Suppressor macrophage (primary cell): ENCODE measurements at regions not wholly inside any gene's neighbourhood (a gene's known extent, or its start where the extent isn't known, plus 50 kb on each side); places are given as distances from the start of the nearest gene placed in this dataset.

ENCODE experiments used
- DNase-seq, 4 experiments: peaks; one replicate each; pipeline ENCODE4 v3.0.0-alpha.2; 2020 to 2022

- no peak for DNase-seq
Observed at GRCh38 chr12:107558816-107559382, 126.7 kb upstream of the PWP1 start.

DNA sequence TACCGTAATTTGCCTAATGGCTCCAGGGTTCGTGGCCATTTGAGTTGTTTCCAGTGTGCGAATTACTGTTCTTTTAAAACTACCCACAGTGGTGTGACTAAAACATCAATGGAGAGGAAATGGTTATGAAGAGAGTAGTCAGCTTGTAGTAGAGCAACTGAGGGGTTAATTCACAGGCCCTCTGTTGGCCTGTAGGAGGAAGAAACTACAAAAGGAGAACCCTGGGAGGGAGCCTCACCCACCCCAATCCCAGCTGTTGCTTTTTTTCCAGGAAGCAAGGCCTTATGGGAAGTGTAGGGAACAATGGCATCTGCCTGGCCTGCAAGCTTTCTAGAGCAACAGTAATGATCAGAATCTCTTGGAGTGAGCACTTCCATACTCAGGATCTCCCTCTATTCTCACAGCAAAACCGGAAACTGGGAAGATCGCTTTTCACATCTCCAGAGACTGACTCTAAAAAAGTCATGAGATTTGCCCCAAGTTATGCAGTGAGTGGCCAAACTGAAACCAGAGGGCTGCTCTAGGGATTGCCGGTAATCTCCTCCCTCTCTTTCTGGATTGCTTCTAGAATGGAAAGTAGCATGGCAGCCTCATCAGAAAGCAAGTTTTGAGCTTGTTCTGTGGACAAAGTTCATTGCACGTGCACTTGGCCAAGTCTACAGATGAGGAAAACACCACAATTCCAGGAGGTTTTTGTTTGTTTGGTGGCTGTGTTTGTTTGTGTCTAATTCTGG is 125.3 kb upstream of the PWP1 start:
- DNase-seq = peak in 3 of 4 experiments; percentile 22 to 47 (median 30)

GRCh38 chr12:107560899-107561285 is 124.7 kb upstream of the PWP1 start:
- no peak for DNase-seq

GRCh38 chr12:107564946-107565345 is 120.7 kb upstream of the PWP1 start:
- DNase-seq = peak in 1 of 4 experiments; percentile 8

- no peak for DNase-seq
Observed at GRCh38 chr12:107565551-107565950, 120.0 kb upstream of the PWP1 start.

- peak in 2 of 4 experiments; percentile 21 to 27 for DNase-seq
Observed at GRCh38 chr12:107567876-107568619, 117.6 kb upstream of the PWP1 start.

- no peak for DNase-seq
Observed at GRCh38 chr12:107568718-107569117, 116.9 kb upstream of the PWP1 start.

- DNase-seq = no peak
Observed at GRCh38 chr12:107570721-107571120, 114.9 kb upstream of the PWP1 start.

- DNase-seq = no peak
Observed at GRCh38 chr12:107571492-107571891, 114.1 kb upstream of the PWP1 start.

DNA sequence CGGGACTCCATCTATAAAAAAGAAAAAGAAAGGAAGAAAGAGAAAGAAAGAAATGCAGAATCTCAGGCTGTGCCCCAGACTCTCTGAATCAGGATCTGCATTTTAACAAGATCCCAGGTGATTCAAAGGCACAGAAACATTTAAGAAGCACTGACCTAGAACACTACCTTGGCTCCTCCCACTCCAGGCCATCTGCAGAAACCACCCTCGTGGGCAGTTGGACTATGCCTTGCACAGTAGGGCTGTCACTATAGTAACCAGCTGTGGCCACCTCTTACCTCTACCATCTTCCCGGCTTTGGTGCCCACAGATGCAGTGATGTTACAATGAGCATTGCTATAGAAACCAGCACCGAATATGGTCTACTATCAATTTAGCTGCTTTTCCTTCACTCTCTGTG is 110.9 kb upstream of the PWP1 start:
- no peak for DNase-seq

DNA sequence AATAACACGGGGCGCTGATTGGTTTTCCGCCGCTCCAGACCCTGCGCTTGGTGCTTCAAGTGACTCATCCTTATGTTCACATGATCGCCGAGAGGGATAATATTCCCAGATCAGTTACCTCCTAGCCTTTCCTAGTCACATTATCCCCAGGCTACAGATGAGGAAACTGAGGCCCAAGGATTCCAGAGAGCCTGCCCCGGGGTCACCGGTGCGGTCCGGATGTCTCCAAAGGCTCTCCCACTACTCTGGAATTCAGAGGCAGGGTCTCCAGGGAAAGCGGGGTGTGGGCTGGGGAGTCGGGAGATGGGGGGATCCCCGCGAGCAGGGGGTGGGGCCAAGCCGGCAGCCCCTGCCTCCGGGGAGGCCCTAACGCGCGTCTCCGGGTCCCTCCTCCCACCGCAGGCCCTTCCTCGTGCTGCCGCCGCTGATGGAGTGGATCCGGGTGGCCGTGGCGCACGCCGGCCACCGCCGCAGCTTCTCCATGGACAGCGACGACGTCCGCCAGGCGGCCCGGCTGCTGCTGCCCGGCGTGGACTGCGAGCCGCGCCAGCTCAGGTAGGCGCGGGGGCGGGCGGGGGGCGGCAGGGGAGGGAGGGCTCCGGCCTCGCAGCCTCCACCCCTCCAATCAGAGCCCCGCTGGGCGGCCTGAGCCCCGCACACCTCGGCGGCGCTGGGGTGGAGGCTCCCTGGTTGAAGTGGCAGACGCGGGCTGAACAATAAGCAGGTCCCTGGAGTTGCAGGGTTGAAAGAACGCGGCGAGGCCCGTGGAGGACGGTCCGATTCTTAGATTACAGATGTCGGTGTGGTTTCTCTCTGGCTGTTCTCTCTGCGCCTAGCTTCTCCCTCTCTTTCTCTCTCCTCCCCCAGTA is 104.6 kb upstream of the PWP1 start:
- DNase-seq = no peak

DNA sequence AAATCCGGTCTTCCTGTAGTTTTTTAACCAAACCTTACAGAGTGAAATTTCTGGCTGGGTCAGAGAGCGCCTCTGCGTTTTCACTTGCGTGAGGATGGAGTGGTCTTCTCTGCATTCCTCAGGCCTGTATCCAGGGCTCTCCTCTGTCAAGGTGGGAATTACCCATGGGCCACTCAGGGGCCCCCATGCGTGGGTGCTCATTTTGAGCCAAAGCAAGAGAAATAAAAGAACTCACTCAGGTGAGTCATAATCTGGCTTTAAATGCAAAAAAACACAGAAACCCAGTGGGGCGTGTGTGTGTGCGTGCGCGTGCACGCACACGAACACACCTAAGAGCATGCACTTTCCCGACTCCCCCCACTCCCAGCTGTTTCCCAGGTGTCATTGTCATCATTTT is 104.0 kb upstream of the PWP1 start:
- no peak for DNase-seq

- no peak for DNase-seq
Observed at GRCh38 chr12:107583551-107583950, 102.0 kb upstream of the PWP1 start.

DNA sequence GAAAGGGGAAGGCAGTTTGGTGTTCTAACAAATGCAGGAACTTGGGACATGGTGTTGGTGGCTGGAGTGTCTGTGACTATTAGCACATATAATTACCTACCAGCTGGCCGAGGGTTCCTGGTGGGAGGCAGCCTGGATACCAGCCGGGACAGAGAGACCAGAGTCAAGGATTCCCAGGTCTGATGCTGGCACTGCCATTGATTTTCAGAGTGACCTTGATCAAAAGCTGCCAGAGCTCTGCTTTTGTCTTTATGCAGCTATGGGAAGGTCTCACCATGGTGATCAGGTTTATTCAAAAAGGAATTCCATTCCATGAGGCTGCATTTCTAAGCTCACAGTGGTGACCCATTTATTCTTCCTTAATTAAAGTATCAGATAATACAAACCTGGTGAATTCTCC is 101.0 kb upstream of the PWP1 start:
- DNase-seq = no peak

GRCh38 chr12:107586256-107586970 is 99.2 kb upstream of the PWP1 start:
- DNase-seq = no peak

- peak; percentile 40 to 63 (median 60) for DNase-seq
Observed at GRCh38 chr12:107590413-107590812, 95.2 kb upstream of the PWP1 start.

GRCh38 chr12:107590814-107591375 is 94.7 kb upstream of the PWP1 start:
- no peak for DNase-seq

DNA sequence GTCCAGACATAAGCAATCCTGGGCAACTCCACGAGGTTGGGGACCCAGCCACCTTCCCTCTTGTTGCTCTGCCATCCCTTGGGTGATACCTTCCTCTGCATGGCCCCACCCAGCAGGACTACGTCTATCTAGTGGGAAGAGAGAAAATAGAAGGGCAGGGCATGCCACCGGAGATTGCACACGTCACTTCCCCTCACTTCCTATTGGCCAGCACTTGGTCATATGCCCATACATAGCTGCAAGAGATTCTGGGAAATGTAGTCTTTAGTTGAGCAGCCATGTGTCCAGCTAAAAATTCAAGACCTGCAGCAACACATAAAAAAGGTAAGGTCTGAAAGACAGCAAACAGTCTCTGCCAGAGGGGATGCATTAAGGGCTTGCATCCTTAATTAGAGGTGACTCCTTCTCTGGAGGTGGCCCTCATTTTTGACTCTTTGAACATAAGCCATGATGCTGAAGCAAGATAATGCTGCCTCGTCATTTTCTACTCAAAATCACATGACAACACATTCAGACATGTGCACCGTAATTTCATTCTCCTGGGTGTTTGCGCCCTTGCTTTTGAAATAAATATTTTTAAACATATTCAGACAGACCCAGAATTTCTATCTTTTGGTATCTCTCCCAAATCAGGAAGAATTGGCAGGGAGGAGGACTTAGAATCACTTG is 91.8 kb upstream of the PWP1 start:
- peak in 3 of 4 experiments; percentile 14 to 24 (median 22) for DNase-seq

DNA sequence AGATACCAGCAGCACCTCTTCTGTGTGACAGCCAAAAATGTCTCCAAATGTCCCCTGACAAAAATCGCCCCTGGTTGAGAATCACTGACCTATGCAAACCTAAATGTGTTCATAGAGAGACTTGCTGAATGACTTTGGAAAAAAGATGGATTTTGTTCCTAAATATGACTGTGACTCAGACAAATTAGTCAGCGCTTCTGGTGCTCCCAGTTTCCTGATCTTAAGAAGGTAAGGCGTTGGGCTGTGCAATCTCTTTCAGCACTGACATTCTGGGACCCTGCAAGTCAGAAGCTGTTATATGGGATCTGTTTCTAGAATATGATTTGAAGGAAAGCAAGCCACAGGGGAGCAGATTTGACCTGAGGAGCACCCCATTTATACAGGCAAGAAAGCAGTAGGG is 90.6 kb upstream of the PWP1 start:
- no peak for DNase-seq

DNA sequence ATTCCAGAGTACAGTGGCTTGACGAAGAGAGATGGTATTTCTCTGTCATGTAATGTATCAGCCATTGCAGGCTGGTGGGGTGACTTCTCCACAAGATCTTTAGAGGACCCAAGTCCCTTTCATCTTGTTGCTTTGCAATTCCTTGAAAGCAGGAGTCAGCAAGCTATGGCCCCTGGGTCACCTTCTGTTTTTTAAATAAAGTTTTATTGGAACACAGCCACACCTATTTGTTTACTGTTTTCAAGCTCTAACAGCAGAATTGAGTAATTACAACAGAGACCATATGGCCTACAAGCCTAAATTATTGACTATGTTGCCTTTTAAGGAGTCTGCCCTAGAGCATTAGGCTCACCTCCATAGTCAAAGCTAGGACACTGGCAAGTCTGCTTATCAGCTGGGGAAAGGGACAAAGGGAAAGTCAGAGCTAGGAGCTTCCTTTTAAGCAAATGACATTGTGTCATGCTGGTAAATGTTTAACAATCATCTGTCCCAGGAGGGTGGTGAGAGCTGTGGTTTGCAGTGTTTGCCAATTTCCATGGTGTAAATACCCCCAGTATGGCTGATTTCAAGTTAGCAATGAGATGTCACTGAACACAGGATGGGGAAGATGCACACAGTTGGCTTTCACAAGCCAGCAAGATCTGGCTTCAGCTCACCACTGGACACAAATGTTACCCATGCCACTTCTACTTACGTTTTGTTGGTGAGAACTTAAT is 87.7 kb upstream of the PWP1 start:
- DNase-seq = no peak

DNA sequence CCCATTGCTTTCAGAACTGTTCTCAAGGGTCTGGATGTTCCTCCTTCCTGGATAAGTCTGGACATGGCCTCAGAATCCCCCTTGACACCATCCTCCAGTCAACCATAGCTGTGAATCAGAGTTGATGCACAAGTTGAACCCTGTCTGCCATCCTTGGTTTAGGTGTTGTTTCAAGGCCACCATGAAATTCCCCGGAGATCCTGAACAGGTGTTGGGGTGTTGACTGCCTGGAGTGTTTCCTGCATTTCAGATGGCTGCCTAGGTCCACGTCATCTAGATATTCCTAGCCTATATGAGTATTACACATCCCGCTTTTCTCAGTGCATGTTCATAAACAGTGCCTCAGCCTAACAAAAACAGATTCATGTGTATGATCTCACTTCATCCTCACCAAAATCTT is 86.7 kb upstream of the PWP1 start:
- DNase-seq = no peak
